IMR-90 (cell line): ENCODE measurements at regions not wholly inside any gene's neighbourhood (a gene's known extent, or its start where the extent isn't known, plus 50 kb on each side); places are given as distances from the start of the nearest gene placed in this dataset.

ENCODE experiments used
- ATAC-seq: fragments of 200-7000 bp; cut with Tn5 transposase; 2 replicates; pipeline ENCODE4 v1.9.1; 2020; ENCODE audit warnings: low read depth, mild to moderate bottlenecking, moderate library complexity
- BruUV-seq: library from RNA; stranded (reverse); fragments of 400-500 nt; replicated peaks from 2 replicates; lab custom pipeline; 2021; lab: Mats Ljungman, UMichigan
- CTCF ChIA-PET: fragments of 300-600 bp; formaldehyde crosslinking; extraction: SDS; loops from one replicate; lab custom pipeline; 2021; ENCODE audit warnings: antibody characterized with exemption; lab: Yijun Ruan, JAX
- POLR2A ChIA-PET: fragments of 300-600 bp; sonication (Branson Sonifier 250); formaldehyde crosslinking; loops from one replicate; lab custom pipeline; 2022; ENCODE audit warnings: antibody characterized with exemption; ENCODE audit not compliant: unreplicated experiment; lab: Charles Lee
- DNase-seq: peaks from one replicate; pipeline ENCODE4 v3.0.0; 2013
- H2AFZ ChIP-seq: replicated peaks from 2 replicates; pipeline ENCODE3; 2013; ENCODE audit warnings: low read length, mild to moderate bottlenecking; ENCODE audit not compliant: poor library complexity
- H2AK5ac ChIP-seq: 2 replicates; pipeline ENCODE4 v1.6.1; 2013; ENCODE audit warnings: low read depth, low read length, inconsistent platforms
- H2AK9ac ChIP-seq: replicated peaks from 2 replicates; pipeline ENCODE3; 2013; ENCODE audit warnings: mild to moderate bottlenecking, low read depth, low read length, moderate library complexity; ENCODE audit not compliant: poor library complexity
- H2BK120ac ChIP-seq: 2 replicates; pipeline ENCODE4 v1.6.1; 2013; ENCODE audit warnings: low read depth, low read length, inconsistent platforms
- H2BK15ac ChIP-seq: 3 replicates; pipeline ENCODE4 v1.6.1; 2013; ENCODE audit warnings: low read depth, low read length, inconsistent platforms
- H2BK20ac ChIP-seq: 2 replicates; pipeline ENCODE4 v1.6.1; 2013; ENCODE audit warnings: low read depth, mild to moderate bottlenecking, inconsistent platforms, low read length, moderate library complexity
- H2BK5ac ChIP-seq: 2 replicates; pipeline ENCODE4 v1.6.1; 2013; ENCODE audit warnings: mild to moderate bottlenecking, low read depth, low read length, inconsistent platforms; ENCODE audit not compliant: poor library complexity, severe bottlenecking
- H3K14ac ChIP-seq: replicated peaks from 2 replicates; pipeline ENCODE4 v1.6.1; 2013; ENCODE audit warnings: low read depth, low read length, inconsistent platforms
- H3K18ac ChIP-seq: 2 replicates; pipeline ENCODE4 v1.6.1; 2013; ENCODE audit warnings: low read depth, low read length, control low read depth
- H3K23ac ChIP-seq: 2 replicates; pipeline ENCODE4 v1.6.1; 2013; ENCODE audit warnings: low read depth, low read length, inconsistent platforms
- H3K27ac ChIP-seq: 2 replicates; pipeline ENCODE4 v1.5.1; 2013; ENCODE audit warnings: mild to moderate bottlenecking, control low read depth, low read length; ENCODE audit not compliant: insufficient read depth
- H3K27me3 ChIP-seq: 2 replicates; pipeline ENCODE4 v1.6.1; 2013; ENCODE audit warnings: low read length; ENCODE audit not compliant: control insufficient read depth, insufficient read depth
- H3K36me3 ChIP-seq: 2 replicates; pipeline ENCODE4 v1.6.1; 2013; ENCODE audit warnings: low read length, mixed read lengths; ENCODE audit not compliant: control insufficient read depth, insufficient read depth
- H3K4ac ChIP-seq: 2 replicates; pipeline ENCODE4 v1.6.1; 2013; ENCODE audit warnings: low read depth, low read length, inconsistent platforms
- H3K4me1 ChIP-seq: 2 replicates; pipeline ENCODE4 v1.6.1; 2013; ENCODE audit warnings: low read length, mixed read lengths; ENCODE audit not compliant: control insufficient read depth, insufficient read depth
- H3K4me2 ChIP-seq: 2 replicates; pipeline ENCODE4 v1.6.1; 2013; ENCODE audit warnings: low read depth, mild to moderate bottlenecking, control low read depth, low read length, moderate library complexity
- H3K4me3 ChIP-seq: 2 replicates; pipeline ENCODE4 v1.5.1; 2013; ENCODE audit warnings: low read depth, mild to moderate bottlenecking, control low read depth, low read length, moderate library complexity; ENCODE audit not compliant: insufficient read depth
- H3K56ac ChIP-seq: 2 replicates; pipeline ENCODE4 v1.6.1; 2013; ENCODE audit warnings: low read length, inconsistent platforms; ENCODE audit not compliant: insufficient read depth; ENCODE audit errors: extremely low read depth
- H3K79me1 ChIP-seq, 2 experiments: 2 replicates each; pipeline ENCODE4 v1.6.1; 2013; ENCODE audit warnings: low read length in 2 of 2, inconsistent platforms in 1 of 2, low read depth in 1 of 2
- H3K9ac ChIP-seq: 2 replicates; pipeline ENCODE4 v1.6.1; 2013; ENCODE audit warnings: low read depth, low read length, control low read depth
- H3K9me1 ChIP-seq: 2 replicates; pipeline ENCODE4 v1.6.1; 2013; ENCODE audit warnings: low read length, inconsistent platforms; ENCODE audit not compliant: insufficient read depth
- H3K9me3 ChIP-seq: 2 replicates; pipeline ENCODE4 v1.6.1; 2013; ENCODE audit warnings: low read length; ENCODE audit not compliant: control insufficient read depth, insufficient read depth
- H4K20me1 ChIP-seq: 2 replicates; pipeline ENCODE4 v1.6.1; 2013; ENCODE audit warnings: low read length, inconsistent platforms; ENCODE audit not compliant: insufficient read depth
- H4K5ac ChIP-seq: 2 replicates; pipeline ENCODE4 v1.6.1; 2013; ENCODE audit warnings: mild to moderate bottlenecking, low read depth, low read length, control low read depth
- H4K8ac ChIP-seq, 2 experiments: 2 replicates each; pipeline ENCODE4 v1.6.1; 2013; ENCODE audit warnings: low read depth in 2 of 2, low read length in 2 of 2, control low read depth in 1 of 2, inconsistent platforms in 1 of 2
- H4K91ac ChIP-seq: 2 replicates; pipeline ENCODE4 v1.6.1; 2013; ENCODE audit warnings: low read depth, low read length, inconsistent platforms; ENCODE audit not compliant: insufficient read depth
- CTCF ChIP-seq: conservative IDR thresholded peaks from 2 replicates; pipeline ENCODE4 v1.5.1; 2012; ENCODE audit warnings: mild to moderate bottlenecking, low read depth, low read length, improper control_type of control experiment
- FOS ChIP-seq: fragments of 150-350 bp; IDR thresholded peaks from 2 replicates; pipeline ENCODE4 v1.6.1; 2016; ENCODE audit warnings: low read depth, low read length
- RAD21 ChIP-seq: IDR thresholded peaks from 2 replicates; pipeline ENCODE4 v1.6.1; 2012; ENCODE audit warnings: low read length, improper control_type of control experiment
- RFX5 ChIP-seq: IDR thresholded peaks from 2 replicates; pipeline ENCODE4 v1.8.0; 2012; ENCODE audit warnings: low read depth, mild to moderate bottlenecking, low read length, moderate library complexity
- SMC3 ChIP-seq: fragments of 150-350 bp; IDR thresholded peaks from 2 replicates; pipeline ENCODE4 v1.6.1; 2016; ENCODE audit warnings: low read depth, mild to moderate bottlenecking, antibody characterized with exemption, low read length, moderate library complexity
- whole genome bisulfite sequencing, 2 experiments: methylation state at CpG; one replicate each; pipeline versions ENCODE4 v1.1.5 to v1.1.7; 2013; ENCODE audit warnings: missing lambda C conversion rate in 2 of 2; ENCODE audit not compliant: insufficient read length in 1 of 2; ENCODE audit errors: extremely low coverage in 2 of 2; 5-methylcytosine and 5-hydroxymethylcytosine counted together
- dilution Hi-C: fragments of 300-500 bp; cut with HindIII; formaldehyde crosslinking; loops from one replicate; pipeline ENCODE4 v1.14.3; 2018; ENCODE audit warnings: low sequenced_read_pairs; ENCODE audit not compliant: unreplicated experiment
- in situ Hi-C: fragments of 300-500 bp; cut with MboI; formaldehyde crosslinking; loops from 3 replicates; pipeline ENCODE4 v1.14.3; 2019; ENCODE audit warnings: low sequenced_read_pairs, inconsistent platforms, mixed read lengths
- intact Hi-C: fragments of 100-400 bp; cut with micrococcal nuclease; formaldehyde crosslinking; loops from 2 replicates; pipeline ENCODE4 v1.10.0; 2022
- TF ChIP-seq, protein P1 (sequence below): fragments of 150-350 bp; IDR thresholded peaks from 2 replicates; pipeline ENCODE4 v1.6.1; 2017; ENCODE audit warnings: mild to moderate bottlenecking, antibody characterized with exemption, low read length, low read depth
- TF ChIP-seq, protein P2 (sequence below): fragments of 150-350 bp; IDR thresholded peaks from 2 replicates; pipeline ENCODE4 v1.6.1; 2016; ENCODE audit warnings: low read depth, mild to moderate bottlenecking, low read length, moderate library complexity, borderline replicate concordance

- in situ Hi-C loops (no loop called here), dilution Hi-C loops (no loop called here), intact Hi-C loops (no loop called here)
- no peak overlapping the region for H2BK5ac ChIP-seq
- H3K27ac ChIP-seq, result no peak overlapping the region
- H2BK120ac ChIP-seq, result no peak overlapping the region
- H3K9ac ChIP-seq, result no peak overlapping the region
- H3K18ac ChIP-seq, result no peak overlapping the region
- H3K4ac ChIP-seq, result no peak overlapping the region
- no peaks in the 10 kb centered on the region for H3K9me3 ChIP-seq
- H3K4me3 ChIP-seq, result no peak overlapping the region
- BruUV-seq, result no TSS peak
- no peak overlapping the region for H2AK9ac ChIP-seq
- no peaks in the 10 kb centered on the region for H3K36me3 ChIP-seq
- no peak overlapping the region for H3K4me2 ChIP-seq
- H3K4me1 ChIP-seq, result no peaks in the 10 kb centered on the region
- H3K14ac ChIP-seq, result no peak overlapping the region
- H2BK15ac ChIP-seq, result no peak overlapping the region
- no peaks in the 10 kb centered on the region for H3K27me3 ChIP-seq
- no peak overlapping the region for H4K5ac ChIP-seq
- ATAC-seq, result no peak
- no peak overlapping the region for H3K23ac ChIP-seq
- no CpG with 5 or more reads among the region's 2 CpGs for WGBS, 2 experiments
- TF ChIP-seq RAD21, result no peak
- TF ChIP-seq CTCF, result no peak
- TF ChIP-seq, protein P1, sequence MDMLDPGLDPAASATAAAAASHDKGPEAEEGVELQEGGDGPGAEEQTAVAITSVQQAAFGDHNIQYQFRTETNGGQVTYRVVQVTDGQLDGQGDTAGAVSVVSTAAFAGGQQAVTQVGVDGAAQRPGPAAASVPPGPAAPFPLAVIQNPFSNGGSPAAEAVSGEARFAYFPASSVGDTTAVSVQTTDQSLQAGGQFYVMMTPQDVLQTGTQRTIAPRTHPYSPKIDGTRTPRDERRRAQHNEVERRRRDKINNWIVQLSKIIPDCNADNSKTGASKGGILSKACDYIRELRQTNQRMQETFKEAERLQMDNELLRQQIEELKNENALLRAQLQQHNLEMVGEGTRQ, result no peak
- TF ChIP-seq FOS, result no peak
- no peak for TF ChIP-seq SMC3
- TF ChIP-seq, protein P2, sequence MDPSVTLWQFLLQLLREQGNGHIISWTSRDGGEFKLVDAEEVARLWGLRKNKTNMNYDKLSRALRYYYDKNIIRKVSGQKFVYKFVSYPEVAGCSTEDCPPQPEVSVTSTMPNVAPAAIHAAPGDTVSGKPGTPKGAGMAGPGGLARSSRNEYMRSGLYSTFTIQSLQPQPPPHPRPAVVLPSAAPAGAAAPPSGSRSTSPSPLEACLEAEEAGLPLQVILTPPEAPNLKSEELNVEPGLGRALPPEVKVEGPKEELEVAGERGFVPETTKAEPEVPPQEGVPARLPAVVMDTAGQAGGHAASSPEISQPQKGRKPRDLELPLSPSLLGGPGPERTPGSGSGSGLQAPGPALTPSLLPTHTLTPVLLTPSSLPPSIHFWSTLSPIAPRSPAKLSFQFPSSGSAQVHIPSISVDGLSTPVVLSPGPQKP, result no peak
- no peak for TF ChIP-seq RFX5
- DNase-seq, result no peak
- H3K56ac ChIP-seq, result no peak overlapping the region
- H4K8ac ChIP-seq, result no peak overlapping the region
- ChIA-PET POLR2A (no interaction called here), CTCF (no interaction called here)
- no peak overlapping the region for H2BK20ac ChIP-seq
- H4K20me1 ChIP-seq, result no peaks in the 10 kb centered on the region
- H3K9me1 ChIP-seq, result no peaks in the 10 kb centered on the region
- H2AFZ ChIP-seq, result no peak overlapping the region
- no peak overlapping the region for H2AK5ac ChIP-seq
- H3K79me1 ChIP-seq, result no peaks in the 10 kb centered on the region
- H4K91ac ChIP-seq, result no peak overlapping the region
These were observed 218.4 kb downstream of the ACTR3 start for GRCh38 chr2:114108249-114108648.
